Osteoblast (primary cell): ENCODE measurements at regions not wholly inside any gene's neighbourhood (a gene's known extent, or its start where the extent isn't known, plus 50 kb on each side); places are given as distances from the start of the nearest gene placed in this dataset.
"Not testable (repeated sequence)": the region's sequence is repeated elsewhere in the genome, so short reads cannot be mapped to it uniquely, and the experiment has no call there.

ENCODE experiments used
- DNase-seq: peaks from one replicate; pipeline ENCODE4 v3.0.0; 2011; ENCODE audit warnings: low spot score, mixed read lengths; ENCODE audit not compliant: insufficient read length; ENCODE audit errors: missing footprints
- H2AFZ ChIP-seq: 2 replicates; pipeline ENCODE4 v1.6.0; 2011; ENCODE audit warnings: mild to moderate bottlenecking, low read length
- H3K27ac ChIP-seq: 2 replicates; pipeline ENCODE4 v1.5.1; 2011; ENCODE audit warnings: mild to moderate bottlenecking, low read depth, low read length, moderate library complexity
- H3K27me3 ChIP-seq: 2 replicates; pipeline ENCODE4 v1.6.0; 2012; ENCODE audit warnings: mild to moderate bottlenecking, control low read depth, inconsistent platforms, low read length, moderate library complexity; ENCODE audit not compliant: insufficient read depth
- H3K36me3 ChIP-seq: 2 replicates; pipeline ENCODE4 v1.5.1; 2011; ENCODE audit warnings: mild to moderate bottlenecking, low read length, control low read depth, moderate library complexity; ENCODE audit not compliant: insufficient read depth
- H3K4me1 ChIP-seq: 2 replicates; pipeline ENCODE4 v1.5.1; 2011; ENCODE audit warnings: mild to moderate bottlenecking, low read length, control low read depth, moderate library complexity; ENCODE audit not compliant: insufficient read depth
- H3K4me2 ChIP-seq: 2 replicates; pipeline ENCODE4 v1.6.0; 2011; ENCODE audit warnings: mild to moderate bottlenecking, low read length; ENCODE audit not compliant: insufficient read depth
- H3K4me3 ChIP-seq: fragments of 200-600 bp; sonication (generic); 3 replicates; pipeline ENCODE4 v1.5.1; 2012; ENCODE audit warnings: mild to moderate bottlenecking, low read length, inconsistent platforms; ENCODE audit not compliant: insufficient read depth
- H3K79me2 ChIP-seq: 2 replicates; pipeline ENCODE4 v1.6.0; 2012; ENCODE audit warnings: mild to moderate bottlenecking, low read length, control low read depth, inconsistent platforms; ENCODE audit not compliant: insufficient read depth
- H3K9me3 ChIP-seq: 2 replicates; pipeline ENCODE4 v1.5.1; 2011; ENCODE audit warnings: low read depth, low read length, control low read depth
- H4K20me1 ChIP-seq: 2 replicates; pipeline ENCODE4 v1.6.0; 2012; ENCODE audit warnings: mild to moderate bottlenecking, low read length, control low read depth; ENCODE audit not compliant: insufficient read depth
- CTCF ChIP-seq: IDR thresholded peaks from 2 replicates; pipeline ENCODE4 v1.5.1; 2011; ENCODE audit warnings: mild to moderate bottlenecking, low read depth, low read length, moderate library complexity; ENCODE audit errors: extremely low read depth

DNA sequence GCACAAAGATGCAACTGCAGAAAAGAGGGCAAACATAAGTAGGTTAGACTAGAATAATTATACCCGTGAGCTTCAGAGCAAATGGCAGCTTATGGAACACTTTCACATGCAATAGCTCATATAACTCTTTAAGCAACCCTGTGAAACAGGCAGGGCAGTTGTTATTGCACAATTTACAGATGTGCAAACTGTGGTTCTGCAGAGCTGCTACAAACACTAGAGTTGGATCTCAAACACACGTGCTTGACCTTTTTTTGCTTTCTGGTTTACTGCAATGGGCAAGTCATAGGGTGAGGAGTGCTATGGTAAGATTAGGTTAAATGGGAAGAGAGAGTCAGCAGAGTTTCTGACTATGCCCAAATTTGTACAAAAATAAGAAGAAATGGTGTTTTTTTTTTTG is 610.8 kb downstream of the GATA3 start:
- no peak overlapping the region for H3K4me2 ChIP-seq
- peaks cover 2% of the 10 kb centered on the region for H3K9me3 ChIP-seq
- H2AFZ ChIP-seq = no peak overlapping the region
- no peaks in the 10 kb centered on the region for H4K20me1 ChIP-seq
- no peaks in the 10 kb centered on the region for H3K36me3 ChIP-seq
- H3K27me3 ChIP-seq = no peaks in the 10 kb centered on the region
- no peak overlapping the region for H3K4me3 ChIP-seq
- H3K4me1 ChIP-seq = no peaks in the 10 kb centered on the region
- no peaks in the 10 kb centered on the region for H3K79me2 ChIP-seq
- DNase-seq = no peak
- H3K27ac ChIP-seq = no peak overlapping the region
- no peak for TF ChIP-seq CTCF

GRCh38 chr10:8670461-8670860 is 616.0 kb downstream of the GATA3 start:
- Histone ChIP-seq H3K9me3 (no peaks in the 10 kb centered on the region), H3K27ac (no peak overlapping the region), H3K4me2 (no peak overlapping the region), H3K36me3 (no peaks in the 10 kb centered on the region), H3K4me1 (no peaks in the 10 kb centered on the region), H4K20me1 (no peaks in the 10 kb centered on the region), H3K79me2 (no peaks in the 10 kb centered on the region), H3K4me3 (no peak overlapping the region), H2AFZ (no peak overlapping the region), H3K27me3 (no peaks in the 10 kb centered on the region)
- no peak for DNase-seq
- TF ChIP-seq CTCF = no peak

- H3K4me2 ChIP-seq = no peak overlapping the region
- H3K36me3 ChIP-seq = no peaks in the 10 kb centered on the region
- no peak overlapping the region for H3K27ac ChIP-seq
- no peaks in the 10 kb centered on the region for H3K9me3 ChIP-seq
- H3K4me3 ChIP-seq = no peak overlapping the region
- H3K4me1 ChIP-seq = no peaks in the 10 kb centered on the region
- H3K79me2 ChIP-seq = no peaks in the 10 kb centered on the region
- H4K20me1 ChIP-seq = no peaks in the 10 kb centered on the region
- no peak overlapping the region for H2AFZ ChIP-seq
- H3K27me3 ChIP-seq = no peaks in the 10 kb centered on the region
- TF ChIP-seq CTCF = no peak
- no peak for DNase-seq
These were observed 619.7 kb downstream of the GATA3 start for GRCh38 chr10:8674230-8674629.

GRCh38 chr10:8677642-8678041 is 623.2 kb downstream of the GATA3 start:
- Histone ChIP-seq H3K9me3 (no peaks in the 10 kb centered on the region), H3K36me3 (no peaks in the 10 kb centered on the region)
- no peak for DNase-seq

GRCh38 chr10:8684916-8685315 is 630.4 kb downstream of the GATA3 start:
- not testable (repeated sequence) for DNase-seq, H3K4me1 ChIP-seq, H3K4me2 ChIP-seq, H3K36me3 ChIP-seq, H3K27me3 ChIP-seq, H3K9me3 ChIP-seq, H4K20me1 ChIP-seq, H3K4me3 ChIP-seq, H3K79me2 ChIP-seq, H2AFZ ChIP-seq, H3K27ac ChIP-seq

More at GRCh38 chr10:8677642-8678041, 623.2 kb downstream of the GATA3 start:
- H3K27me3 ChIP-seq = no peaks in the 10 kb centered on the region
- no peak overlapping the region for H2AFZ ChIP-seq
- no peaks in the 10 kb centered on the region for H3K79me2 ChIP-seq
- no peaks in the 10 kb centered on the region for H4K20me1 ChIP-seq
- no peak overlapping the region for H3K4me3 ChIP-seq
- no peak overlapping the region for H3K27ac ChIP-seq
- H3K4me1 ChIP-seq = no peaks in the 10 kb centered on the region
- H3K4me2 ChIP-seq = no peak overlapping the region
- TF ChIP-seq CTCF = no peak
